Natural killer cell (primary cell): ENCODE measurements at regions not wholly inside any gene's neighbourhood (a gene's known extent, or its start where the extent isn't known, plus 50 kb on each side); places are given as distances from the start of the nearest gene placed in this dataset.

Experiments used
- ATAC-seq, 3 donors: fragments of 150-1000 bp in 2 of 3; fragments of 200-7000 bp in 1 of 3; cut with Tn5 transposase; 1 replicate in 1 of 3; 2 replicates in 2 of 3; pipeline ENCODE4 v1.10.0; 2021; ENCODE audit warnings: mild to moderate bottlenecking in 2 of 3, moderate library complexity in 2 of 3
- DNase-seq, 2 donors: peaks; one replicate each; pipeline versions ENCODE4 v3.0.0 to v3.0.0-alpha.2; 2013 to 2021; ENCODE audit warnings: mixed read lengths in 1 of 2
- H3K27ac ChIP-seq: one replicate; pipeline ENCODE4 v1.5.1; 2013; ENCODE audit warnings: mild to moderate bottlenecking, low read length
- H3K27me3 ChIP-seq: one replicate; pipeline ENCODE4 v1.6.1; 2013; ENCODE audit warnings: low read length; ENCODE audit not compliant: control insufficient read depth, insufficient read depth
- H3K36me3 ChIP-seq: one replicate; pipeline ENCODE4 v1.6.1; 2013; ENCODE audit warnings: low read length; ENCODE audit not compliant: control insufficient read depth, insufficient read depth
- H3K4me1 ChIP-seq: one replicate; pipeline ENCODE4 v1.6.1; 2013; ENCODE audit warnings: low read length; ENCODE audit not compliant: control insufficient read depth, insufficient read depth
- H3K4me3 ChIP-seq: one replicate; pipeline ENCODE4 v1.5.1; 2013; ENCODE audit warnings: low read length
- H3K9me3 ChIP-seq: one replicate; pipeline ENCODE4 v1.6.1; 2013; ENCODE audit warnings: low read length; ENCODE audit not compliant: control insufficient read depth, insufficient read depth
- H3K27ac Mint-ChIP-seq, 2 donors: one replicate each; pipeline ENCODE4 v1.8.0; 2022; ENCODE audit warnings: mild to moderate bottlenecking in 2 of 2, mixed read lengths in 2 of 2, moderate library complexity in 1 of 2
- H3K27me3 Mint-ChIP-seq, 2 donors: one replicate each; pipeline ENCODE4 v1.8.0; 2022; ENCODE audit warnings: low read depth in 2 of 2, mixed read lengths in 2 of 2
- H3K36me3 Mint-ChIP-seq: one replicate; pipeline ENCODE4 v1.8.0; 2022; ENCODE audit warnings: mixed read lengths
- H3K4me1 Mint-ChIP-seq, 2 donors: one replicate each; pipeline ENCODE4 v1.8.0; 2022; ENCODE audit warnings: mixed read lengths in 2 of 2
- H3K4me3 Mint-ChIP-seq: one replicate; pipeline ENCODE4 v1.8.0; 2022; ENCODE audit warnings: mild to moderate bottlenecking, moderate library complexity, mixed read lengths
- H3K9me3 Mint-ChIP-seq, 2 donors: one replicate each; pipeline ENCODE4 v1.8.0; 2022; ENCODE audit warnings: mixed read lengths in 2 of 2
- CTCF ChIP-seq: fragments of 200-600 bp; IDR thresholded peaks from one replicate; pipeline ENCODE4 v1.8.0; 2022; ENCODE audit warnings: antibody characterized with exemption
- WGBS: methylation state at CpG from one replicate; pipeline ENCODE4 v1.1.7; 2013; ENCODE audit warnings: missing lambda C conversion rate; ENCODE audit not compliant: insufficient coverage; 5-methylcytosine and 5-hydroxymethylcytosine counted together
- intact Hi-C: fragments of 100-400 bp; cut with micrococcal nuclease; formaldehyde crosslinking; loops from one replicate; pipeline ENCODE4 v1.14.2; 2022

- intact Hi-C loops: no loop called here
- Mint-ChIP-seq H3K4me1 (peaks cover 22 to 28% of the 10 kb centered on the region in 2 donors), H3K36me3 (peaks cover 14% of the 10 kb centered on the region), H3K27me3 (no peaks in the 10 kb centered on the region), H3K9me3 (peaks cover 3 to 4% of the 10 kb centered on the region in 2 donors), H3K27ac (no peak overlapping the region), H3K4me3 (no peak overlapping the region)
- WGBS: 94% methylated on average over 2 of the region's 2 CpGs
- H3K27ac ChIP-seq: no peak overlapping the region
- H3K36me3 ChIP-seq: no peaks in the 10 kb centered on the region
- H3K4me1 ChIP-seq: no peaks in the 10 kb centered on the region
- no peak overlapping the region for H3K4me3 ChIP-seq
- peaks cover 14% of the 10 kb centered on the region for H3K9me3 ChIP-seq
- TF ChIP-seq CTCF: no peak
- ATAC-seq: no peak
- no peaks in the 10 kb centered on the region for H3K27me3 ChIP-seq
- DNase-seq: no peak
These were observed 200.2 kb upstream of the SLC38A2 start for GRCh38 chr12:46572644-46573346.

GRCh38 chr12:46571608-46572007 lies 199.0 kb upstream of the SLC38A2 start:
- Mint-ChIP-seq H3K27ac (no peak overlapping the region), H3K4me1 (peaks cover 22 to 28% of the 10 kb centered on the region in 2 donors), H3K36me3 (peaks cover 26% of the 10 kb centered on the region), H3K4me3 (no peak overlapping the region), H3K9me3 (peaks cover 5 to 13% of the 10 kb centered on the region in 2 donors), H3K27me3 (no peaks in the 10 kb centered on the region)
- DNase-seq (no peak), ATAC-seq (no peak)
- no peak for TF ChIP-seq CTCF
- intact Hi-C loops: loop anchor here (2.0 kb wide), 1 partner anchor 15 kb away; no protein-coding TSS in a partner anchor
- no peaks in the 10 kb centered on the region for H3K4me1 ChIP-seq
- H3K36me3 ChIP-seq: no peaks in the 10 kb centered on the region
- no CpG with 5 or more reads among the region's 3 CpGs for WGBS
- no peak overlapping the region for H3K4me3 ChIP-seq
- H3K27ac ChIP-seq: no peak overlapping the region
- H3K9me3 ChIP-seq: peaks cover 15% of the 10 kb centered on the region
- no peaks in the 10 kb centered on the region for H3K27me3 ChIP-seq

GRCh38 chr12:46569826-46570439 lies 197.4 kb upstream of the SLC38A2 start:
- Histone ChIP-seq H3K4me1 (no peaks in the 10 kb centered on the region), H3K27me3 (no peaks in the 10 kb centered on the region), H3K9me3 (peaks cover 15% of the 10 kb centered on the region), H3K36me3 (no peaks in the 10 kb centered on the region), H3K27ac (no peak overlapping the region), H3K4me3 (no peak overlapping the region)
- peaks cover 43% of the 10 kb centered on the region for H3K36me3 Mint-ChIP-seq
- DNase-seq (no peak), ATAC-seq (no peak)
- no peak for TF ChIP-seq CTCF
- intact Hi-C loops: loop anchor here (2.0 kb wide), 1 partner anchor 17 kb away; no protein-coding TSS in a partner anchor
- 98% methylated on average over 9 of the region's 9 CpGs for WGBS
- H3K4me1 Mint-ChIP-seq: peaks cover 22 to 31% of the 10 kb centered on the region in 2 donors
- H3K9me3 Mint-ChIP-seq: peaks cover 12 to 21% of the 10 kb centered on the region in 2 donors
- no peaks in the 10 kb centered on the region for H3K27me3 Mint-ChIP-seq
- no peak overlapping the region for H3K27ac Mint-ChIP-seq
- no peak overlapping the region for H3K4me3 Mint-ChIP-seq
